ENCODE measurements at regions not wholly inside any gene's neighbourhood (a gene's known extent, or its start where the extent isn't known, plus 50 kb on each side); places are given as distances from the start of the nearest gene placed in this dataset.

- no peak overlapping the region for H3K27ac ChIP-seq (ENCODE audit: low read depth in 1 of 2, low read length in 2 of 2)
- no peaks in the 10 kb centered on the region for H3K4me1 ChIP-seq (ENCODE audit: insufficient read depth, low read length)
- H3K9me3 Mint-ChIP-seq: peaks cover 14% of the 10 kb centered on the region
- intact Hi-C loops (cut with DNase I, micrococcal nuclease): no loop called here
- no peak overlapping the region for H3K4me3 ChIP-seq (ENCODE audit: low read length)
- H3K36me3 ChIP-seq (ENCODE audit: insufficient read depth, low read length): no peaks in the 10 kb centered on the region
- no peaks in the 10 kb centered on the region for H3K27me3 Mint-ChIP-seq
- no peaks in the 10 kb centered on the region for H3K27me3 ChIP-seq (ENCODE audit: control insufficient read depth in 1 of 2, insufficient read depth in 2 of 2, low read length in 2 of 2)
- no peak overlapping the region for H3K4me3 Mint-ChIP-seq
- POLR2A ChIA-PET: no interaction called here
- CTCF ChIA-PET: no interaction called here
- ATAC-seq (ENCODE audit: poor library complexity) (no peak), DNase-seq (no peak)
- peaks cover 0 to 8% of the 10 kb centered on the region in 2 experiments for H3K9me3 ChIP-seq (ENCODE audit: control insufficient read depth in 1 of 2, insufficient read depth in 1 of 2, low read length in 2 of 2)
- H3K36me3 Mint-ChIP-seq (ENCODE audit: low read depth): no peaks in the 10 kb centered on the region
- no peak for TF ChIP-seq CTCF (IDR thresholded peaks at IDR 0.05)
- H3K27ac Mint-ChIP-seq: no peak overlapping the region
- no peaks in the 10 kb centered on the region for H3K4me1 Mint-ChIP-seq (ENCODE audit: low read depth)
Measured at GRCh38 chr2:17070711-17071110, 405.1 kb upstream of the CYRIA start.

GRCh38 chr2:17069564-17069963 lies 403.9 kb upstream of the CYRIA start:
- no peaks in the 10 kb centered on the region for H3K27me3 ChIP-seq (ENCODE audit: control insufficient read depth in 1 of 2, insufficient read depth in 2 of 2, low read length in 2 of 2)
- POLR2A ChIA-PET: no interaction called here
- no peaks in the 10 kb centered on the region for H3K27me3 Mint-ChIP-seq

GRCh38 chr2:17068021-17068420 lies 402.4 kb upstream of the CYRIA start:
- Mint-ChIP-seq H3K27me3 (no peaks in the 10 kb centered on the region), H3K4me1 (ENCODE audit: low read depth) (no peaks in the 10 kb centered on the region), H3K4me3 (no peak overlapping the region), H3K9me3 (peaks cover 11% of the 10 kb centered on the region), H3K27ac (no peak overlapping the region), H3K36me3 (ENCODE audit: low read depth) (no peaks in the 10 kb centered on the region)
- ChIA-PET POLR2A (no interaction called here), CTCF (no interaction called here)
- intact Hi-C loops (cut with DNase I, micrococcal nuclease): no loop called here
- no peaks in the 10 kb centered on the region for H3K27me3 ChIP-seq (ENCODE audit: control insufficient read depth in 1 of 2, insufficient read depth in 2 of 2, low read length in 2 of 2)
- H3K27ac ChIP-seq (ENCODE audit: low read depth in 1 of 2, low read length in 2 of 2): no peak overlapping the region
- H3K4me1 ChIP-seq (ENCODE audit: insufficient read depth, low read length): no peaks in the 10 kb centered on the region
- H3K9me3 ChIP-seq (ENCODE audit: control insufficient read depth in 1 of 2, insufficient read depth in 1 of 2, low read length in 2 of 2): peaks cover 0 to 13% of the 10 kb centered on the region in 2 experiments
- ATAC-seq (ENCODE audit: poor library complexity) (no peak), DNase-seq (no peak)
- no peak overlapping the region for H3K4me3 ChIP-seq (ENCODE audit: low read length)
- no peak for TF ChIP-seq CTCF (IDR thresholded peaks at IDR 0.05)
- H3K36me3 ChIP-seq (ENCODE audit: insufficient read depth, low read length): no peaks in the 10 kb centered on the region

More at GRCh38 chr2:17069564-17069963, 403.9 kb upstream of the CYRIA start:
- peaks cover 0 to 13% of the 10 kb centered on the region in 2 experiments for H3K9me3 ChIP-seq (ENCODE audit: control insufficient read depth in 1 of 2, insufficient read depth in 1 of 2, low read length in 2 of 2)
- intact Hi-C loops (cut with DNase I, micrococcal nuclease): no loop called here
- CTCF ChIA-PET: no interaction called here
- H3K4me1 ChIP-seq (ENCODE audit: insufficient read depth, low read length): no peaks in the 10 kb centered on the region
- H3K27ac Mint-ChIP-seq: no peak overlapping the region
- H3K36me3 ChIP-seq (ENCODE audit: insufficient read depth, low read length): no peaks in the 10 kb centered on the region
- no peak overlapping the region for H3K4me3 ChIP-seq (ENCODE audit: low read length)
- no peak for TF ChIP-seq CTCF (IDR thresholded peaks at IDR 0.05)
- DNase-seq (no peak), ATAC-seq (ENCODE audit: poor library complexity) (no peak)
- H3K36me3 Mint-ChIP-seq (ENCODE audit: low read depth): no peaks in the 10 kb centered on the region
- H3K4me1 Mint-ChIP-seq (ENCODE audit: low read depth): no peaks in the 10 kb centered on the region
- H3K4me3 Mint-ChIP-seq: no peak overlapping the region
- H3K9me3 Mint-ChIP-seq: peaks cover 14% of the 10 kb centered on the region
- no peak overlapping the region for H3K27ac ChIP-seq (ENCODE audit: low read depth in 1 of 2, low read length in 2 of 2)
